ENCODE measurements at regions not wholly inside any gene's neighbourhood (a gene's known extent, or its start where the extent isn't known, plus 50 kb on each side); places are given as distances from the start of the nearest gene placed in this dataset.

- Histone ChIP-seq H3K14ac (ENCODE audit: insufficient read length) (no peak overlapping the region), H2BK5ac (ENCODE audit: low read depth, low read length) (no peak overlapping the region), H3K4me1 (replicated peaks in 1 of 4; ENCODE audit: control insufficient read depth in 3 of 4, insufficient read depth in 4 of 4, low read length in 3 of 4) (peaks cover 0 to 4% (median 0%) of the 10 kb centered on the region in 4 experiments; a peak in 2 of 7 replicates), H3K4ac (replicated peaks; ENCODE audit: insufficient read length, low read depth, low read length) (no peak overlapping the region), H2BK120ac (replicated peaks; ENCODE audit: low read depth, low read length) (no peak overlapping the region), H3K79me2 (ENCODE audit: control insufficient read depth in 1 of 2, insufficient read depth in 2 of 2, low read length in 2 of 2) (no peaks in the 10 kb centered on the region), H3K18ac (ENCODE audit: extremely low read depth, low read length) (no peak overlapping the region), H2BK12ac (ENCODE audit: low read depth, low read length) (no peak overlapping the region), H3K23ac (ENCODE audit: insufficient read length) (no peak overlapping the region), H2AK5ac (ENCODE audit: low read depth, low read length) (no peak overlapping the region), H3K23me2 (ENCODE audit: low read depth, low read length) (no peaks in the 10 kb centered on the region; the same call in 1 of the 2 replicates), H4K91ac (replicated peaks; ENCODE audit: insufficient read length, low read length) (no peak overlapping the region), H3K4me2 (ENCODE audit: insufficient read depth in 1 of 2, low read depth in 2 of 2, low read length in 2 of 2) (no peak overlapping the region), H4K8ac (ENCODE audit: extremely low read depth, insufficient read depth, low read length) (no peak overlapping the region), H2AFZ (ENCODE audit: low read length) (no peak overlapping the region), H4K5ac (ENCODE audit: insufficient read length, low read depth, low read length) (no peak overlapping the region), H3K9ac (replicated peaks in 1 of 4; ENCODE audit: extremely low read depth in 1 of 4, low read depth in 3 of 4, low read length in 3 of 4) (no peak overlapping the region), H3K56ac (replicated peaks; ENCODE audit: insufficient read length, low read depth, low read length) (no peak overlapping the region), H4K20me1 (replicated peaks in 1 of 2; ENCODE audit: control insufficient read depth in 1 of 2, insufficient read depth in 2 of 2, low read length in 2 of 2) (no peaks in the 10 kb centered on the region), H3K27ac (ENCODE audit: low read depth, low read length) (no peak overlapping the region), H3K36me3 (ENCODE audit: control insufficient read depth in 2 of 4, insufficient read depth in 4 of 4, low read length in 3 of 4) (no peaks in the 10 kb centered on the region), H2BK15ac (ENCODE audit: low read length) (no peak overlapping the region), H3K4me3 (ENCODE audit: extremely low read depth in 1 of 4, insufficient read depth in 2 of 4, low read depth in 3 of 4, low read length in 4 of 4) (no peak overlapping the region), H2BK20ac (ENCODE audit: low read length) (no peak overlapping the region), H3K27me3 (replicated peaks in 1 of 4; ENCODE audit: control insufficient read depth in 3 of 4, extremely low read depth in 1 of 4, insufficient read depth in 3 of 4, low read length in 3 of 4) (no peaks in the 10 kb centered on the region), H3K79me1 (ENCODE audit: low read depth, low read length) (no peaks in the 10 kb centered on the region), H3K9me3 (ENCODE audit: insufficient read depth in 2 of 2, low read depth in 1 of 2, low read length in 1 of 2) (no peaks in the 10 kb centered on the region)
- no peak for FAIRE-seq
- TF ChIP-seq USF2 (IDR thresholded peaks at IDR 0.05; ENCODE audit: low read length) (no peak), POU5F1 (IDR thresholded peaks at IDR 0.05; ENCODE audit: low read depth, low read length) (no peak), CHD1 (IDR thresholded peaks at IDR 0.05; ENCODE audit: low read depth, low read length) (no peak), PHF8 (conservative IDR thresholded peaks at IDR 0.05; ENCODE audit: low read depth, low read length) (no peak), BRCA1 (IDR thresholded peaks at IDR 0.05; ENCODE audit: low read depth, low read length) (no peak), EP300 (IDR thresholded peaks at IDR 0.05; ENCODE audit: borderline replicate concordance in 1 of 2, low read depth in 2 of 2, low read length in 2 of 2) (no peak), CTCF (IDR thresholded peaks at IDR 0.05; ENCODE audit: control extremely low read depth in 1 of 3, insufficient read depth in 1 of 3, low read depth in 1 of 3, low read length in 3 of 3) (no peak), RXRA (IDR thresholded peaks at IDR 0.05; ENCODE audit: insufficient read depth, low read depth, low read length) (no peak), YY1 (IDR thresholded peaks at IDR 0.05; ENCODE audit: low read depth, low read length) (no peak), MAX (IDR thresholded peaks at IDR 0.05) (no peak), SIRT6 (IDR thresholded peaks at IDR 0.05; ENCODE audit: low read length) (no peak)
- 100% methylated on average over 1 of the region's 1 CpG; no CpG with 5 or more reads in 1 of the 2 experiments for WGBS, 2 experiments (ENCODE audit: extremely low coverage in 1 of 2, insufficient coverage in 1 of 2, insufficient read length in 1 of 2, insufficient replicate concordance in 2 of 2, low coverage in 1 of 2, low lambda C conversion rate in 2 of 2, missing lambda C conversion rate in 1 of 2)
- CTCF ChIA-PET (ENCODE audit: partially characterized antibody): interaction anchor here (0.9 kb wide), 1 partner anchor 24 kb away, joined by 3 read pairs; no protein-coding TSS in a partner anchor
- POLR2A ChIA-PET (ENCODE audit: partially characterized antibody): no interaction called here
- DNase-seq (ENCODE audit: low read depth in 1 of 2, low spot score in 2 of 2): no peak
Observed at GRCh38 chr3:177828208-177828565, 630.9 kb upstream of the TBL1XR1 start.
